ENCODE measurements at regions not wholly inside any gene's neighbourhood (a gene's known extent, or its start where the extent isn't known, plus 50 kb on each side); places are given as distances from the start of the nearest gene placed in this dataset.
"Not testable (repeated sequence)": the region's sequence is repeated elsewhere in the genome, so short reads cannot be mapped to it uniquely, and the experiment has no call there.

GRCh38 chr10:131833446-131834080, 67.2 kb upstream of the PPP2R2D start:
- H3K9me3 Mint-ChIP-seq (ENCODE audit: low read depth) = no peaks in the 10 kb centered on the region
- H3K36me3 Mint-ChIP-seq = no peaks in the 10 kb centered on the region
- H3K27ac Mint-ChIP-seq = no peak overlapping the region
- no peak overlapping the region for H3K4me3 Mint-ChIP-seq
- H3K27me3 Mint-ChIP-seq = peaks cover 5% of the 10 kb centered on the region
- H3K4me1 Mint-ChIP-seq (ENCODE audit: low read depth) = no peaks in the 10 kb centered on the region

- Mint-ChIP-seq H3K4me1 (ENCODE audit: low read depth) (no peaks in the 10 kb centered on the region), H3K9me3 (ENCODE audit: low read depth) (no peaks in the 10 kb centered on the region), H3K4me3 (no peak overlapping the region), H3K36me3 (no peaks in the 10 kb centered on the region), H3K27ac (no peak overlapping the region), H3K27me3 (peaks cover 5% of the 10 kb centered on the region)
Measured at GRCh38 chr10:131834152-131834810, 66.5 kb upstream of the PPP2R2D start.

GRCh38 chr10:131838966-131839742, 61.7 kb upstream of the PPP2R2D start:
- Mint-ChIP-seq H3K4me1 (ENCODE audit: low read depth) (no peaks in the 10 kb centered on the region), H3K9me3 (ENCODE audit: low read depth) (no peaks in the 10 kb centered on the region), H3K4me3 (no peak overlapping the region), H3K27me3 (no peaks in the 10 kb centered on the region), H3K36me3 (no peaks in the 10 kb centered on the region), H3K27ac (no peak overlapping the region)

- H3K4me1 Mint-ChIP-seq (ENCODE audit: low read depth); H3K9me3 Mint-ChIP-seq (ENCODE audit: low read depth); H3K27ac Mint-ChIP-seq; H3K4me3 Mint-ChIP-seq; H3K27me3 Mint-ChIP-seq; H3K36me3 Mint-ChIP-seq: not testable (repeated sequence)
Measured at GRCh38 chr10:131839880-131840787, 60.7 kb upstream of the PPP2R2D start.

GRCh38 chr10:131840788-131841118, 60.1 kb upstream of the PPP2R2D start:
- Mint-ChIP-seq H3K4me1 (ENCODE audit: low read depth) (no peaks in the 10 kb centered on the region), H3K36me3 (no peaks in the 10 kb centered on the region), H3K4me3 (no peak overlapping the region), H3K9me3 (ENCODE audit: low read depth) (no peaks in the 10 kb centered on the region), H3K27ac (no peak overlapping the region), H3K27me3 (no peaks in the 10 kb centered on the region)

- no peaks in the 10 kb centered on the region for H3K9me3 Mint-ChIP-seq (ENCODE audit: low read depth)
- H3K27ac Mint-ChIP-seq = no peak overlapping the region
- H3K36me3 Mint-ChIP-seq = no peaks in the 10 kb centered on the region
- H3K27me3 Mint-ChIP-seq = no peaks in the 10 kb centered on the region
- H3K4me1 Mint-ChIP-seq (ENCODE audit: low read depth) = no peaks in the 10 kb centered on the region
- H3K4me3 Mint-ChIP-seq = no peak overlapping the region
Measured at GRCh38 chr10:131841131-131841660, 59.6 kb upstream of the PPP2R2D start.

- Mint-ChIP-seq H3K36me3 (no peaks in the 10 kb centered on the region), H3K27ac (no peak overlapping the region), H3K9me3 (ENCODE audit: low read depth) (no peaks in the 10 kb centered on the region), H3K4me1 (ENCODE audit: low read depth) (no peaks in the 10 kb centered on the region), H3K4me3 (no peak overlapping the region), H3K27me3 (no peaks in the 10 kb centered on the region)
Measured at GRCh38 chr10:131841661-131842139, 59.1 kb upstream of the PPP2R2D start.

- Mint-ChIP-seq H3K27me3 (no peaks in the 10 kb centered on the region), H3K9me3 (ENCODE audit: low read depth) (no peaks in the 10 kb centered on the region), H3K4me1 (ENCODE audit: low read depth) (no peaks in the 10 kb centered on the region), H3K27ac (no peak overlapping the region), H3K4me3 (no peak overlapping the region), H3K36me3 (no peaks in the 10 kb centered on the region)
Measured at GRCh38 chr10:131842351-131843088, 58.3 kb upstream of the PPP2R2D start.

- Mint-ChIP-seq H3K27ac (no peak overlapping the region), H3K4me3 (no peak overlapping the region)
Measured at GRCh38 chr10:131843089-131843595, 57.7 kb upstream of the PPP2R2D start.

GRCh38 chr10:131843881-131844284, 56.9 kb upstream of the PPP2R2D start:
- Mint-ChIP-seq H3K27ac (no peak overlapping the region), H3K27me3 (no peaks in the 10 kb centered on the region), H3K36me3 (no peaks in the 10 kb centered on the region), H3K9me3 (ENCODE audit: low read depth) (no peaks in the 10 kb centered on the region), H3K4me1 (ENCODE audit: low read depth) (no peaks in the 10 kb centered on the region), H3K4me3 (no peak overlapping the region)

More at GRCh38 chr10:131843089-131843595, 57.7 kb upstream of the PPP2R2D start:
- no peaks in the 10 kb centered on the region for H3K36me3 Mint-ChIP-seq
- no peaks in the 10 kb centered on the region for H3K9me3 Mint-ChIP-seq (ENCODE audit: low read depth)
- no peaks in the 10 kb centered on the region for H3K4me1 Mint-ChIP-seq (ENCODE audit: low read depth)
- H3K27me3 Mint-ChIP-seq = no peaks in the 10 kb centered on the region

- Mint-ChIP-seq H3K36me3 (no peaks in the 10 kb centered on the region), H3K4me1 (ENCODE audit: low read depth) (no peaks in the 10 kb centered on the region), H3K9me3 (ENCODE audit: low read depth) (no peaks in the 10 kb centered on the region), H3K27me3 (no peaks in the 10 kb centered on the region), H3K27ac (no peak overlapping the region), H3K4me3 (no peak overlapping the region)
Measured at GRCh38 chr10:131844529-131845084, 56.2 kb upstream of the PPP2R2D start.

GRCh38 chr10:131845505-131846239, 55.1 kb upstream of the PPP2R2D start:
- Mint-ChIP-seq H3K4me3 (no peak overlapping the region), H3K36me3 (no peaks in the 10 kb centered on the region), H3K4me1 (ENCODE audit: low read depth) (no peaks in the 10 kb centered on the region), H3K27ac (no peak overlapping the region), H3K27me3 (no peaks in the 10 kb centered on the region), H3K9me3 (ENCODE audit: low read depth) (no peaks in the 10 kb centered on the region)

Data from activated naive CD8-positive, alpha-beta T cell (primary cell).